ENCODE measurements at regions not wholly inside any gene's neighbourhood (a gene's known extent, or its start where the extent isn't known, plus 50 kb on each side); places are given as distances from the start of the nearest gene placed in this dataset.

GRCh38 chr11:39220501-39221230 lies 2238.8 kb downstream of the LRRC4C start:
- intact Hi-C loops (cut with DNase I; ENCODE audit: low total_unique reads), result no loop called here
- Histone ChIP-seq H3K27me3 (no peaks in the 10 kb centered on the region), H3K4me3 (no peak overlapping the region), H3K36me3 (no peaks in the 10 kb centered on the region), H3K4me1 (no peaks in the 10 kb centered on the region), H3K9me3 (no peaks in the 10 kb centered on the region), H3K27ac (no peak overlapping the region)
- TF ChIP-seq, protein P1, sequence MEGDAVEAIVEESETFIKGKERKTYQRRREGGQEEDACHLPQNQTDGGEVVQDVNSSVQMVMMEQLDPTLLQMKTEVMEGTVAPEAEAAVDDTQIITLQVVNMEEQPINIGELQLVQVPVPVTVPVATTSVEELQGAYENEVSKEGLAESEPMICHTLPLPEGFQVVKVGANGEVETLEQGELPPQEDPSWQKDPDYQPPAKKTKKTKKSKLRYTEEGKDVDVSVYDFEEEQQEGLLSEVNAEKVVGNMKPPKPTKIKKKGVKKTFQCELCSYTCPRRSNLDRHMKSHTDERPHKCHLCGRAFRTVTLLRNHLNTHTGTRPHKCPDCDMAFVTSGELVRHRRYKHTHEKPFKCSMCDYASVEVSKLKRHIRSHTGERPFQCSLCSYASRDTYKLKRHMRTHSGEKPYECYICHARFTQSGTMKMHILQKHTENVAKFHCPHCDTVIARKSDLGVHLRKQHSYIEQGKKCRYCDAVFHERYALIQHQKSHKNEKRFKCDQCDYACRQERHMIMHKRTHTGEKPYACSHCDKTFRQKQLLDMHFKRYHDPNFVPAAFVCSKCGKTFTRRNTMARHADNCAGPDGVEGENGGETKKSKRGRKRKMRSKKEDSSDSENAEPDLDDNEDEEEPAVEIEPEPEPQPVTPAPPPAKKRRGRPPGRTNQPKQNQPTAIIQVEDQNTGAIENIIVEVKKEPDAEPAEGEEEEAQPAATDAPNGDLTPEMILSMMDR (IDR thresholded peaks at IDR 0.05), result no peak
- TF ChIP-seq POLR2A (IDR thresholded peaks at IDR 0.05), result no peak
- no peak for DNase-seq

- intact Hi-C loops (cut with DNase I; ENCODE audit: low total_unique reads), result no loop called here
- H3K27me3 ChIP-seq, result no peaks in the 10 kb centered on the region
- no peaks in the 10 kb centered on the region for H3K9me3 ChIP-seq
- no peaks in the 10 kb centered on the region for H3K4me1 ChIP-seq
- no peak overlapping the region for H3K4me3 ChIP-seq
- TF ChIP-seq, protein P1 (IDR thresholded peaks at IDR 0.05), result no peak
- no peak for TF ChIP-seq POLR2A (IDR thresholded peaks at IDR 0.05)
- H3K27ac ChIP-seq, result no peak overlapping the region
- H3K36me3 ChIP-seq, result no peaks in the 10 kb centered on the region
- no peak for DNase-seq
Measured at GRCh38 chr11:39220069-39220468, 2239.4 kb downstream of the LRRC4C start.

GRCh38 chr11:39209981-39210380 lies 2249.5 kb downstream of the LRRC4C start:
- TF ChIP-seq POLR2A (IDR thresholded peaks at IDR 0.05), result no peak
- TF ChIP-seq, protein P1 (IDR thresholded peaks at IDR 0.05), result no peak
- Histone ChIP-seq H3K27ac (no peak overlapping the region), H3K27me3 (no peaks in the 10 kb centered on the region), H3K36me3 (no peaks in the 10 kb centered on the region), H3K4me1 (no peaks in the 10 kb centered on the region), H3K4me3 (no peak overlapping the region), H3K9me3 (no peaks in the 10 kb centered on the region)
- no peak for DNase-seq
- intact Hi-C loops (cut with DNase I; ENCODE audit: low total_unique reads), result no loop called here

GRCh38 chr11:39205236-39205995 lies 2254.0 kb downstream of the LRRC4C start:
- DNase-seq, result no peak
- Histone ChIP-seq H3K27ac (no peak overlapping the region), H3K9me3 (no peaks in the 10 kb centered on the region), H3K27me3 (peaks cover 0 to under 1% of the 10 kb centered on the region in 2 donors), H3K36me3 (no peaks in the 10 kb centered on the region), H3K4me1 (no peaks in the 10 kb centered on the region), H3K4me3 (no peak overlapping the region)
- intact Hi-C loops (cut with DNase I; ENCODE audit: low total_unique reads), result no loop called here
- no peak for TF ChIP-seq POLR2A (IDR thresholded peaks at IDR 0.05)
- TF ChIP-seq, protein P1 (IDR thresholded peaks at IDR 0.05), result no peak

DNA sequence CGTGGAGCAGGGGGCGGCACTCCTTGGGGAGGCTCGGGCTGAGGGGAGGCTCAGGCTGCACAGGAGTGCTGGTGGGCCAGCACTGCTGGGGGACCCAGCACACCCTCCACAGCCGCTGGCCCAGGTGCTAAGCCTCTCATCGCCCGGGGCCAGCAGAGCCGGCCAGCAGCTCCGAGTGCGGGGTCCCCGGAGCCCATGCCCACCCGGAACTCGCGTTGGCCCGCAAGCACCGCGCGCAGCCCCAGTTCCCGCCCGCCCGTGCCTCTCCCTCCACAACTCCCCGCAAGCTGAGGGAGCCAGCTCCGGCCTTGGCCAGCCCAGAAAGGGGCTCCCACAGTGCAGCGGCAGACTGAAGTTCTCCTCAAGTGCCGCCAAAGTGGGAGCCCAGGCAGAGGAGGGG lies 2266.8 kb downstream of the LRRC4C start:
- H3K36me3 ChIP-seq, result no peaks in the 10 kb centered on the region
- no peak overlapping the region for H3K27ac ChIP-seq
- no peaks in the 10 kb centered on the region for H3K9me3 ChIP-seq
- no peaks in the 10 kb centered on the region for H3K27me3 ChIP-seq
- intact Hi-C loops (cut with DNase I; ENCODE audit: low total_unique reads), result no loop called here
- H3K4me1 ChIP-seq, result no peaks in the 10 kb centered on the region
- no peak overlapping the region for H3K4me3 ChIP-seq
- TF ChIP-seq, protein P1 (IDR thresholded peaks at IDR 0.05), result no peak
- no peak for TF ChIP-seq POLR2A (IDR thresholded peaks at IDR 0.05)
- DNase-seq, result no peak

Data from uterus (tissue), 3 donors.